LoVo (cell line): ENCODE measurements at regions not wholly inside any gene's neighbourhood (a gene's known extent, or its start where the extent isn't known, plus 50 kb on each side); places are given as distances from the start of the nearest gene placed in this dataset.
"Not testable (repeated sequence)": the region's sequence is repeated elsewhere in the genome, so short reads cannot be mapped to it uniquely, and the experiment has no call there.

Source experiments
- DNase-seq: peaks from one replicate; pipeline ENCODE4 v3.0.0-alpha.2; 2016; ENCODE audit warnings: low spot score

DNA sequence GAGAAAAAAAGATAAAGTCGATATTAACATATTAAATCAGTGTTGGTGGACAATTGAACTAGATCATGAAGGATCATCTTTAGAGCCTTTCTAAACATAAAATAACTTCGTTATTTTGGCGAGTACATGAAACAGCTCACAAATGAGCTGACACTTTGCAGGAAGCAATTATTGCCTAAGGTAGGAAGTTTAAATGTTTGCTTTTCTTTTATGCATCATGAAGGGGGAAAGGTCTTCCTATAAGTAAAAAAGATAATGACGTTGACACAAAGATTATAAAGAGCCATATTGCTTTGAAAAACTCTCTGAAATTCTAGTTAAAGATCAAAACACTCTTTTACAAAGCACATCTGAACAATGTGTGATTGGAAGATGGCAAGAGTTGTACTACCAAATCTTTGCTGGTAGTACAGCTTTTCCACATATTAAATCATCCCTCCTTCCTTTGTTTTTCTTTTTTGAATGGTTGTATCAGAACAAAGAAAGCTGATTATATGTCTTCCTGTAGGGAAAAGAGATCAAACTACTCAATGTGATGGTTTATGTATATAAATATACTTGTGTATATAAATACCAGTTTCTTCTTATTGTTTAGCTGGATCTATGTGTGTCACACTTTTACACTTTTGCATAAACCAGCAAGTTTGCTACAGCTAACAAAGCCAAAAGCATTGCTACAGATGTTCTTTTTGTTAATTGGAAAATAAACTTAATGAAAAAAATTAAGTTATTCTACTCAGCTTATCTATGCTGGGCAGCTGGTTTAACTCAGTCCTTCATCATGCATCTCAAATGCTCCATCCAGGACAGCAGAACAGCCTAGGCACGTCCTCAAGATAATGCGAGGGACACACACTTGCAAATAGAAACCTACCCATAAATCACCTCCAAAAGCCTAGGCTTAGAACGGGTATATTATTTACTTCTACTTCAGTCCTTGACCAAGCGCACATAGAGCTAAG lies 850.8 kb upstream of the ROBO1 start:
- peak; percentile 40 for DNase-seq

DNA sequence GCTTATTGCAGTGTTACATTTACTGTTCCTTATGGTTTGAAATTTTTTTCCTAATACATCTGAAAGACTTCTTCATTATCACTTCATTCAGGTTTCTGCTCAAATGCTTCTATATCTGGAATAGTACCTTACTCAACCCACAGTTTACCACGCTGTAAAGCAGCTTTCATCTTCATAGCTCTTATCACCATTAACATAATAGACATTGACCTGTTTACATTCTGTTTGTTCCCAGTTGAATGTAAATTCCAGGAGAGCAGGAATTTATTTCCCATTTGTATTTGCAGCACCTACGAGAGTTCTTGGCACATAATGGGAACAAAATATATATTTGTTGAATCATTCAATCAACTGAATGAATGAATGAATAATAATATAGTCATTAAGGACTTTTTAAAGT lies 844.6 kb upstream of the ROBO1 start:
- DNase-seq = no peak

DNA sequence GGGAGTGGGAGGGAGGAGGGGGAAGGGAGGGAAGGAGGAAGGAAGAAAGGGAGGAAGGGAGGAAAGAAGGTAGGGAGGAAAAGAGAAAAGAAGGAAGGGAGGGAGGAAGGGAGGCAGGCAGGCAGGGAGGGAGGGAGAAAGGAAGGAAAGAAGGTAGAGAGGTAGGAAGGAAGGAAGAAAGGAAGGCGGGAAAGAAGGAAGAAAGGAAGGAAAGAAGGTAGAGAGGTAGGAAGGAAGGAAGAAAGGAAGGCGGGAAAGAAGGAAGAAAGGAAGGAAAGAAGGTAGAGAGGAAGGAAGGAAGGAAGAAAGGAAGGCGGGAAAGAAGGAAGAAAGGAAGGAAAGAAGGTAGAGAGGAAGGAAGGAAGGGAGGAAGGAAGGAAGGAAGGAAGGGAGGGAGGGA lies 840.3 kb upstream of the ROBO1 start:
- DNase-seq = not testable (repeated sequence)

DNA sequence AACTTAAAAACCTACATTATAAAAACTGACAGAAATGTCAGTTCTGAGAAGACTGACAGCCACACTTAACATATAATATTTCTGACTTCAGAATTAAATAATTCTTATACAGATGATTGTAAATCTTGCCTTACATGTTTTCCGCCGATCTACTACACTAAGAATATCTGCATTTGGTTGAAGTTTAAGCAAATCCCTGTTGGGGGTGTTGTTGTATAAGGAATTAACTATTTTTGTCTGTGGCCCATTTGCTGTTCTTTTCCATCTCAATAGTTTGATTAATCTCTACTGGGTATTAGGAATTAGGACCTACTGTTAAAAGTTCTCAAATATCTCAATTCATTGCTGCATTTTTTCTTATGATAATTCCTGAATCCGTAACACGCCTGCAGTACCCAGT lies 838.3 kb upstream of the ROBO1 start:
- DNase-seq = no peak

DNA sequence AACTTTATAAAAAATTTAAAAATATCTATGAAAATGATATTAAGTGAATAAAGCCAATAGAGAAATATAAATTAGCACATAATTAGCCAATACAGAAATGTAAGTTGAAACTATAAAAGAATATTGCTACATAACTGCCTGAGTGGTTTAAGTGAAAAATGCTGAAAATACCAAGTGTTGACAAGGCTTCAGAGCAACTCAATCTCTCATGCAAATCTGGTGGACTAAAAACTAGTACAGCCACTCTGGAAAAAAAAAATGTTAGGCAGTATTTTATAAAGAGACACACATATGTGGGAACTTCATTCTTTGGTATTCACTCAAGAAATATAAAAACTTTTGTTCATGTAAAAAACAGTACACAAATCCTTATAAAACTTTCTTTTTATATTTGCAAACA lies 833.7 kb upstream of the ROBO1 start:
- DNase-seq = no peak

DNA sequence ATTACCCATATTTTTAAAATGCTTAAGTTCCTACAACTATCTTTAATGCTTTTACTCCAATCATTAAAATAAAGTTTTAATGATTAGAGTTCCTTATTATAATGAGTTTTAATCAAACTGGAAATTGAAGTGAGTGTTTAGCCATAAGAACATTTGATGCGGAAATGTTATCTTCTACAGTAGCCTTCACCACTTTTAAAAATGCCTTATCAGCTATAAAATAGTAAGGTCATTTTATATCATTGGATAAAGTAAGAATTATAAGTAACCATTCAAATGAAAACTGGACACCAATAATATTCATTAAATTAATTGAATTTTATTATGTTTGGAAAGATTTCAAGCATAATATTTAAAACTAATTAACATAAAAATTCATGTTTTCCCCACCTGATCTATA lies 825.0 kb upstream of the ROBO1 start:
- DNase-seq = no peak

DNA sequence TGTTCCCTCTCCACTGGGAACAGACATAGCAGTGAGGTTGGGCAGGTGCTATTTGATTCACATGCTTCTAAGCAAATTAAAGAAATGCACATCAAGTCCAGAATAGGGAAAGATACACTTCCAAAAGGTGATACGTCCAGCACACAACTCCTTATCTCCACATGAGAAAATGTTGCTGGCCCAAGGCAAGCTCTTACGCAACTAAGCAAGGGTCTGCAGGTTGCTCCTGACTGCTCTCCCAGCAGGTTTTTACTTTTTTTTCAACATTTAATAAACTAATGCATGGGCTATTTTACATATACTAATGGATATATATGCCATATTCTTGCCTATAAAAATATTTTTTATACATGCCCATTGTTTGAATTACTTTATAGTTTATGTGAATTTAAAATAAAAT lies 818.5 kb upstream of the ROBO1 start:
- DNase-seq = no peak

DNA sequence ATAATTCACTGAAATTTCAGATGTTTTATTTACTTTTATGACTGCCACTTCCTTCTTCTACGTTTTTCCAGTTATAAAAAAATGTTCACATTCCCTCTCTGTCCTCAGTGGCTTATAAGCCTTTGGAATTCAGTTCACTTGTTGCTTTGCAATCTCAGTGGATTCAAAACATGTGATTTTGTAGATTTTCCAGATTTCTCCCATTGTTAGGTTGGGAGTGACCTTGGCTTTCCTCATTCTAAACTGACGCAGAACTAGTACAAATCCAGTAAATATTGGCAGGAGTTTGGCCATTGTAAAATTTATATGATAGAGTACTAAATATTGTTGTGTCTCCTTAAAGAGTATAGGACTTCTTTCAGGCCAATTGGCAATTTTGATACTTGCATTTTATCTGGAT lies 812.3 kb upstream of the ROBO1 start:
- no peak for DNase-seq

DNA sequence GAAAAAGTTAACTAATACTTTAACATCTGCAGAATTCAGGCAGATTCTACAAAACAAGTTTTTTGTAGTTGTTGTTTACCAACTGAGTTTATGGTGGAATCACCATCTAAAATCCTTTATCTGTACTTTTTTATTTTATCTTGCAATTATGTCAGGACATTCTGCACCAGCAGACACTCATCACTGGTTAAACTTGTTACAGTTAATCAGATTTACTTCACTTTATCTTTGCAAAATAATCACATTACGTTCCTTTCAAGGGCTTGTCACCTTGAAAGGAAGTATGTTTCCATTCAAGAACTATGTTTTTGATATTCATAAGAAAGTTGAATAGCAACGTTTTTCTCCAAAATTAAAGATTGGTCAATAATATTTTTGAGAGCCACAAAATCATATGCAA lies 796.6 kb upstream of the ROBO1 start:
- no peak for DNase-seq

DNA sequence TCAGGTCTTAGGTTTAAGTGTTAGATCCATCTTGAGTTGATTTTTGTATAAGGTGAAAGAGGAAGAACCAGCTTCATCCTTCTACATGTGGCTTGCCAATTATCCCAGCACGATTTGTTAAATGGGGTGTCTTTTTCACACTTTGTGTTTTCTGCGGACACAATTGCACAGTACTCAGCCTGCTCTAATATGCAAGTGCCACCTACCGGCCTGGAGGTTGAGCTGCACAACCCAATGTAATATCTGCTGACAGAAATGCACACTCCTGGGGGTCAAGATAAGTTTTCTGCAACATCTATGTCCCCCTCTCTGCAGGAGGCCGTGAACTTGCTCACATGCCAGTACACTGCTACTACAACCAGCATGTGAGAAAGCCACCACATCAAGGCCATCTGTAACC lies 791.9 kb upstream of the ROBO1 start:
- no peak for DNase-seq

DNA sequence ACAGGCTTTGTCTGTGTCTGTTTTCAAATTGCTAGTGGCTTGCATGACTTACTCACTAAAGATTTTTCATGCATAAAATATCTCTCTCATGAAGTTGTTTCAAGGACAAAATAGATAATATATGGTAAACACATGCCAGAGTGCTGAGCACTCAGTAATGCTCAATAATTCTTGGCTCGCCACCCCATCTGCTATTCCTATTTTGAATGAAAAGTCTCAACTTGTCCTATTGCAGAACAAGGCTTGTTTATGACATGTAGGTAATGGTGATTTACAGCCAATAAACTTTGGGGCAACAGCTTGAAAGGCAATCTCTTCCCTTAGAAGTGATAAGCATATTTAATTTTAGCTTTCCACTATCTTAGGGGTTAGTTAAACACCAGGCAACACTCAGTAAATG lies 789.0 kb upstream of the ROBO1 start:
- no peak for DNase-seq

DNA sequence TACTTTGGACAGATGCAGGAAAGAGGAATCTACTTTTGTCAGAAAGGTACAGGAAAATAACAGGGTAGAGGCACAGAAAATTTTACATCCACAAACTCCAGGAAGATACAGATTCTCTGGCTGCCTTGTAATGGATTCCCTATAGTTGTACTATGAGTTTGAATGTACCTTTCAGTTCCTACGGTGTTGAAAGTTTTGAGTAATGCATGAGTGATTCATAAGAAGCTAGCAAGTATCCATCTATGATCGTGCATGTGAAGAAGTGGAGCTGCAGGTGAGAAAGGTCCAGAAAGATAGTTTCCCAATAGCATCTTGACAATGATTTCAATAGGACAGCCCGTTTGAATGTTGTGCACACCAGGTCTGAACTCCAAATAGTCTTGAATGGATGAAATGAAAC lies 786.5 kb upstream of the ROBO1 start:
- no peak for DNase-seq

DNA sequence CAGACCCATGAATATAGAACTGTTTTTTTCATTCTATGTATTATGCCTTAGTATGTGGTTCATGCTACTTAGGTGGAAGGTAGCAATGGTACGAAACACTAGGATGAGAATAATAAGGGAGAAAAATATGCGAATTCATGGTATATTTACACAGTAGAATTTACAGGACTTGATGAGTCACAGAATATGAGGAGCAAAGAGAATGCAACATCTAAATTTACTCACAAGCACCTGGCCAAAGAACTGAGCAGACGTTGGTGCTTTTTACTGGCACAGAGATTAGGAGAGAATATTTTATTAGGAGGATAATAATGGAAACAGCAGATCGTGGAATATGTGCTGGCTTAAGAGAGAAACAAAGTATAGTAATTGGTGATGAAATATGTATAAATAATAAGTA lies 785.4 kb upstream of the ROBO1 start:
- DNase-seq = no peak

DNA sequence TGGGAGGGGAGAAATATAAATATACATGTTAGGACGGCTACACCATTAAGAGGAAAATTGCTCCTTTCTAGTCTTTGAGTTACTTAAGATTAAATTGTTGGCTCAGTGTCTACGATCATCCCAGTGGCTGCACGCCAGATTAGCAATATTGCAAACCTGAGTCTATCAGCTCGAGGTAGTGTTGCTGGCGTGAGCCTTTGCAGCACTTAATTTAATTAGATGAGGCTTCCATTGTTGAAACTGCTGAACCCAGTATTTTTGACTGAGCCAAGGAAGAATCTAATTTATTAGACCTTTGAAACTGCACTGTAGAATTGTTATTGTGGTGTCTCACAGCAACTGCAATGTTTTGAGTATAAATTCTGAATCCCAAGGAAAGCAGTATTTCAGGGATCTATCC lies 782.4 kb upstream of the ROBO1 start:
- no peak for DNase-seq

DNA sequence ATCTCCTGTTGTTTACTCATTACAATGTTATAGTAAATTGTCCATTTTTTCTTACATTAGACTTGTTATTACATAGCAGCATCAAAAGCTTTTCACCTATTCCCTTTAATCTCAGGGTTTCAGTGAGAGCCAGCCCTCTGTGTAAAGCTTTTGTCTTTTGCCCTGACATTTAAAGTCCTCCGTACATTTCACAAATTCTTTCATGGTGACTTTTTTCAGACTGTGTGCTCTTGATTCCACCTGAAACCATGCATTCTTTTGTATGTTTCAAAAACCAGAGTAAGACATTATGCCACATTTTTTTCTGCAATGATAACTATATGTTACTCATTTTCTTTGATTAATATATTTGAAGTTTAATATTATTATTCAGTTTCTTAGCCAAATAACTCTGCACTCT lies 781.4 kb upstream of the ROBO1 start:
- no peak for DNase-seq

DNA sequence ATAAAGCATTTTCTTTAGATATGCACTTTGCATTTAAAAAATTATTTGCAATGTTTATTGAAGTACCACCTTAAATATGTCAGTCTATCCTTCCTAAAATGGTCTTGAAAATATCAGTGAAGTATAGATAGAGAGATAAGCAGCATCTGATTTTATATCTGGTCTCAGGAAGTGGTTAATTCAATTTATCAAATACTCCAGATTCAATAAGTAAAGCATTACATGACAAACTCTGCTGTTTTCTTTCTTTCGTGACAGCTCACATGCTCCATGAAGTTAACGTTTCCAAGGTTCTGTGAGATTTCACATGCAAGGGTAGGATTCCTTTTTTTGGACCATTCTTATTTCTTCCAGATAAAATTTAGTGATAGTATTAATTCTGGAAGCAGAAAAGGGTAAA lies 775.4 kb upstream of the ROBO1 start:
- DNase-seq = no peak

DNA sequence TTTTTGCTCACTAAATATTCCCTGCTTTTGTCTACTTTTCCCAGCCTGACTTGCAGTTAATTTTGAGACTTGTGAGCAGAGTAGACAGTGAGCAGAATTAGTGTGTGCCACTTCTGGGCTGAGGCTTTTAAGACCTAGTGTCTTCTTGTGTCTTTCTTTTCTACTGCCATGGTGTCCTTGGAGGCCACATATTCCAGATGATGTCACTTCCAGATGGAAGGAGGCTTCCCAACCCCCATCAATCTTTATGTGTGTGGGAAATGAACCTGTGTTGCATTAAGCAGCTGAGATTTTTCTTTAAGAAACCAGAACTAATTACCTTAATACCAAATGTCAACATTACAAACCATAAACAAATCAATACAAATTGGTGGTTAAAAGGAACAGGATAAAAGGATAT lies 774.7 kb upstream of the ROBO1 start:
- DNase-seq = no peak

DNA sequence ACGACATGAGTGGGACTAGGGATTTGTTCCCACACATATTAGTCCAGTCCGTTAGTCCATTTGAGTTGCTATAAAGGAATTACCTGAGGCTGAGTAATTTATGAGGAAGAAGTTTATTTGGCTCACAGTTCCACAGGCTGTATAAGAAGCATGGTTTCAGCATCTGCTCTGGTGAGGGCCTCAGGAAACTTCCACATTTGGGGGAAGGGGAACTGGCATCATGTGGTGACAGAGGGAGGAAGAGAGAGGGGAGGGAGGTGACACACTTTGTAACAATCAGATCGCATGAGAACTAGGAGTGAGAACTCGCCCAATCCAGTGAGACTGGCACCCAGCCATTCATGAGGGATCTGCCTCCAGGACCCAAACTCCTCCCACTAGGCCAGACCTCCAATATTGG lies 769.9 kb upstream of the ROBO1 start:
- no peak for DNase-seq

DNA sequence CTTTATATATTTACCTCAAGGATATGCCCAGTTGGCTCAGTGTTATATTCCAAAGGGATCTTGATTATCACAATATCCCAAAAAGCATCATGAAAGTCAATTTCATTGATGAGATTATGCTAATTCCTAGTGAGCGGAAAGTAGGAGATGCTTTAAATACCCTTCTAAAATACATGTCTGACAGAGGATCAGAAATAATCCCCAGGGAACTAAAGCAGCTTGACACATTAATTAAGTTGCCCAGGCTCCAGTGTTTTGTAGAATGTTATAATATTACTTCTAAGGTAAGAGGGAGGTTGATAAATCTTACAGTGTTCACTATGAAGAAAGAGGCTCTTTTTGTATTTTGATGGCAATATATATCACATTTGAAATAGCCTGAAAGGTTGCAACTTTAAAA lies 767.5 kb upstream of the ROBO1 start:
- DNase-seq = no peak

DNA sequence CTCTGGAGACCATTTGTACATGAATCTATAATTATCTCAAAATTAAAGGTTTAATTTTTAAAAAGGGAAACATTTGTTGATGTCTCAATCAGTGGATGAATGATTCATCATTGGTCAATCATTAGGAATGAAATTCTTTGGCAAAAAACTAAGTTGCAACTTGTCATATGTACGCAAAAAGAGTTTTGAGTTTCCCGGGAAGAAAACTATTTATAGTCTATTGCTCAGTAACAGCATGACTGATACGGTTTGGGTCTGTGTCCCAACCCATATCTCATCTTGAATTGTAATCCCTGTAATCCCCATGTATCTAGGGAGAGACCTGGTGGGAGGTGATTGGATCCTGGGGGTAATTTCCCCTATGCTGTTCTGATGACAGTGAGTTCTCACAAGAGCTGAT lies 765.8 kb upstream of the ROBO1 start:
- DNase-seq = no peak

DNA sequence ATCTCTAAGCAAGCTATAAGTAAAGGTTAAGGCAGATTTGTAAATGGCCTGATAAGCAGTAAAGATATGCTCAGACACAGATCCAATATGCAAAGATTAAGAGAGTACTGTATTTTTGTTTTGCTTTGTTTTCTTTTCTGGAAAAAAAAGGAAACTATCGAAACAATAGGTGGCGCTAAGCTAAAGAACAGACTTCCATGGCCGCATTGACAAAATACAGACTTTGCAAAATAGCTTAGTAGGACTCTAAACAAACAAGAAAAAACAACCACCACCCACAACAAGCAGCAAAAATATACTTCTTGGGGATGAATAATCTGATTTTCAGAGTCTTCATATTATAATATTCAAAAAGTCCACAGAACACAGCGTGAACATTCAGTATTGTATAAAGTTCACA lies 758.4 kb upstream of the ROBO1 start:
- DNase-seq = no peak

DNA sequence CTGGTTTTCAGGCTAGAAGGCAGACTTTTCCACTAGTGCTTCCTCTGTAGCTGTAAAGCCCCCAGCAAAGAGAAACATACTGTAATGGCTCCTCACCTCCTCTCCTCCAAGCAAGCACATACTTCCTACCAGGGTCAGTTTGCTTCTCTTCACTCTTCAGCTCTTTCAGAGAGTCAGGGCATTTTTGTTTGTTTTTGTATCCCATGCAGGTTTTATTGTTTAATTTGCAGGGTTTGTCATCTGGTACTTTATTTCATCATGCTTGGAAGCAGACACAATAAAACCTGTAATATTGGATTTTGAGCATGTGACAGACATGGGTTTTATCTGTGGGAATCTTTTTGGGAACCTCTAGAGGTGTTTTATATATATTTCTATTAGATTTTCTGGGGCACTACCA lies 753.3 kb upstream of the ROBO1 start:
- no peak for DNase-seq

DNA sequence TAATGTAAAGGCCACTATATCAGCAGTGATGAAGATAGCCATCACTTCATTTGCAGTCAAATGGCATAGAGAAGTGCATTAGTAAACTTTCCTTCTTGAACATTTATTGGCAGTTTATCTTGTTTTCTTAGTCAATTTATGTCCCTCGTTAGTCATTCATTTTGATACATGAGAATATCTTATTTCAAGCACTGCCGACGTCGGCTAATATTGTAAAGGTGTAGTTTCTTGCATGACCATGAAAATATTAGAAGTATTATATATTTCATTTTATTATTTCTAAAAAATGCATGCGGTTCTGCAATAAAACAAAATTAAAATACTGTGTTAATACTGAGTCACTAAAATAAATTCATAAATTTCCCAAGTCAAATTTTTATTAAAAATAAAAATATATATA lies 751.6 kb upstream of the ROBO1 start:
- no peak for DNase-seq

DNA sequence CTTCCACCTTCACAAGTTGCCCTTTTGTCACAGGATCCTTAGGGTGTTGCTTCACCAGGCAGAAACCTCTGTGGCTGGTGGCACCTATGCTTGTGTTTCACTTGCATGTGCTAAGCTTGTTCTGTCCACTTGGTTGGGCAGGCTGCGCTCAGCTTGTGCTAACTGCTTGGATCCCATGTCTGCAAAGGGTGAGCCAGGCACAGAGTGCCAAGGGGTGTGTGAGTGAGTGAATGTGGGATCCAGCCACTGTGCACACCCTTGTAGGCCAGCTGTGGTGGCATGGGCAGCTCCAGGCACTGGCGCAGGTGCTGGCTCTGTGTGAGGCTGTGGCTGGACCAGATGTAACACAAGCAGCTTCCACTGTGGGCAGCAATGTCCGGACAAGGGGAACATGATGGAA lies 728.7 kb upstream of the ROBO1 start:
- no peak for DNase-seq
